Esophagus muscularis mucosa (tissue), 4 donors: ENCODE measurements at regions not wholly inside any gene's neighbourhood (a gene's known extent, or its start where the extent isn't known, plus 50 kb on each side); places are given as distances from the start of the nearest gene placed in this dataset.

Experiments used
- DNase-seq: peaks from one replicate; pipeline ENCODE4 v3.0.0-alpha.2; 2017; ENCODE audit errors: extremely low spot score
- H3K27ac ChIP-seq, 4 donors: fragments of 200-600 bp; sonication (generic); replicated peaks in 1 of 4; 1 replicate in 3 of 4; 2 replicates in 1 of 4; pipeline ENCODE4 v1.5.1; 2016 to 2019; ENCODE audit warnings: mild to moderate bottlenecking in 1 of 4
- H3K27me3 ChIP-seq, 4 donors: fragments of 200-600 bp; sonication (generic); one replicate each; pipeline versions ENCODE4 v1.5.1 to v1.6.0; 2016 to 2019
- H3K36me3 ChIP-seq, 4 donors: fragments of 200-600 bp; sonication (generic); one replicate each; pipeline ENCODE4 v1.5.1; 2016 to 2019
- H3K4me1 ChIP-seq, 4 donors: fragments of 200-600 bp; sonication (generic); one replicate each; pipeline ENCODE4 v1.5.1; 2016 to 2019
- H3K4me3 ChIP-seq, 4 donors: fragments of 200-600 bp; sonication (generic); 1 replicate in 2 of 4; 2 replicates in 2 of 4; pipeline ENCODE4 v1.5.1; 2016 to 2019; ENCODE audit warnings: mild to moderate bottlenecking in 4 of 4, moderate library complexity in 1 of 4
- H3K9me3 ChIP-seq, 4 donors: fragments of 200-600 bp; sonication (generic); 1 replicate in 3 of 4; 2 replicates in 1 of 4; pipeline ENCODE4 v1.5.1; 2016 to 2019
- CTCF ChIP-seq, 3 experiments: fragments of 200-600 bp in 2 of 3; fragments of 450-650 bp in 1 of 3; sonication (generic) in 2 of 3; IDR thresholded peaks; one replicate each; pipeline ENCODE4 v1.5.1; 2017 to 2019; ENCODE audit warnings: antibody characterized with exemption in 3 of 3, mild to moderate bottlenecking in 2 of 3, moderate library complexity in 1 of 3
- EP300 ChIP-seq: sonication (generic); formaldehyde crosslinking; IDR thresholded peaks from one replicate; pipeline ENCODE4 v1.6.1; 2017; ENCODE audit warnings: antibody characterized with exemption
- POLR2A ChIP-seq: fragments of 450-650 bp; IDR thresholded peaks from one replicate; pipeline ENCODE4 v1.6.1; 2017; ENCODE audit warnings: antibody characterized with exemption, moderate library complexity, mild to moderate bottlenecking, low read depth
- POLR2AphosphoS5 ChIP-seq, 2 donors: sonication (generic); formaldehyde crosslinking; IDR thresholded peaks; one replicate each; pipeline ENCODE4 v1.6.1; 2017; ENCODE audit warnings: antibody characterized with exemption in 2 of 2
- WGBS: methylation state at CpG from one replicate; pipeline ENCODE4 v1.1.5; 2018; 5-methylcytosine and 5-hydroxymethylcytosine counted together
- intact Hi-C: fragments of 100-400 bp; cut with DNase I; formaldehyde crosslinking; loops from one replicate; pipeline ENCODE4 v1.15.1; 2023

DNA sequence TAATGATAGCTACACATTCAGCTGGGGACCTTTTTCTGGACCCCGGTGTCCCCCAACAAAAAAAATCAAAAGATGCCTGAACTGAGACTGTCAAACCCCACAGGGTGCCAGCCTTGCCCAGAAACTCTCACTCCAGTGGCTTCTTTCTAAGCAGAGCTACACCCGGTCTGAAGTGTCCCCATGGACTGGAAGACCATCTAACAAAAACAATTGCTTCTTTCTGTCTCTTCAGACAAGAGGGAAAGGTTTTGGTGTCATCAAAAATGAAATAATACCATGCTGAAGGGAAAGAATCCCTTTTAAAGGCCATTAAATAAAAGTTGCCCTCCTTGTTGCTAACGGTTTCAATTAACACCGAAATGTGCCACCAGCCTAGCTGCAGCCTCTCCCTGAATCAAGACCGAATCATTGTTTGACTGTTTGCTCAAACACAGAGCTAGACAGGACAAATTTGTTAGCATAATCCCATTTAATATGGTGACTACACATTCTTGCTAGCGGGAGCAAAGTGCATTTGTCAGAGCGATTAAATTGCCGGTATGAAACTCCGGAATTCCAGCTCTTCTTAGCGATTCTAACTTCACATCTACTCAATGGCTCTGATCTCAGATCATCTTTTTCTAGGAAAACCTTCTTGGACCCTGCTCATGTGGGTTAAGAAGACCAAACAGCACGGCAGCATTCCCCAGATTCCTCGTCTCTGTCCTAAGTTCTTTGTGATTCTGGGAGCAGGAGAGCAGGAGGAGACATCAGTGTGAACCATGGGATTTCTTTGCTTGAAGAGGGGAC is 397.5 kb upstream of the PRKCQ start:
- TF ChIP-seq CTCF (IDR thresholded peaks at IDR 0.05) (no peak), POLR2AphosphoS5 (IDR thresholded peaks at IDR 0.05) (no peak), POLR2A (no peak), EP300 (no peak)
- Histone ChIP-seq H3K36me3 (no peaks in the 10 kb centered on the region), H3K4me1 (peaks cover 0 to 13% (median 5%) of the 10 kb centered on the region in 4 donors), H3K9me3 (no peaks in the 10 kb centered on the region), H3K27me3 (no peaks in the 10 kb centered on the region), H3K27ac (no peak overlapping the region), H3K4me3 (no peak overlapping the region)
- intact Hi-C loops = no loop called here
- 87% methylated on average over 12 of the region's 12 CpGs for WGBS
- peak; percentile 19 for DNase-seq

DNA sequence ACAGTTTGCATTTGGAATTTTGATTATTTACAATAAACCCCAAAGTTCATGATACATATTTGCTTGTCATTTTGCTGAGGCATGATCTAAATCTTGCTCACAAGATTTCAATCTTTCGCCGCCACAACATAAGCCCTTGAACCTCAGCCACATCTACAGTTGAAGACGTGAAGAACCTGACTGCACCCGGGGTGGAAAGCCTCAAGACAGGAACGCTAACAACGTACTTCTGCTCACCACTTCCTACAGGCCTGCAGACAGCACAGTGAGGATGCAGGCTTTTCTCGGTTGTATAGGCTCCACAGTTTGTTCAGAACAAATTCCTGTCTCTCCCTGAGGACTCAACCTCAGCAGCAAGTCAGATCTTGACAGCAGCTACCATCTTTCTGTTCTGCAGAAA is 393.8 kb upstream of the PRKCQ start:
- Histone ChIP-seq H3K36me3 (no peaks in the 10 kb centered on the region), H3K4me1 (no peaks in the 10 kb centered on the region), H3K9me3 (no peaks in the 10 kb centered on the region), H3K4me3 (no peak overlapping the region), H3K27ac (no peak overlapping the region), H3K27me3 (no peaks in the 10 kb centered on the region)
- intact Hi-C loops = no loop called here
- peak; percentile 80 for DNase-seq
- WGBS = 79% methylated on average over 7 of the region's 7 CpGs
- TF ChIP-seq POLR2A (no peak), POLR2AphosphoS5 (IDR thresholded peaks at IDR 0.05) (no peak), CTCF (IDR thresholded peaks at IDR 0.05) (no peak), EP300 (no peak)

DNA sequence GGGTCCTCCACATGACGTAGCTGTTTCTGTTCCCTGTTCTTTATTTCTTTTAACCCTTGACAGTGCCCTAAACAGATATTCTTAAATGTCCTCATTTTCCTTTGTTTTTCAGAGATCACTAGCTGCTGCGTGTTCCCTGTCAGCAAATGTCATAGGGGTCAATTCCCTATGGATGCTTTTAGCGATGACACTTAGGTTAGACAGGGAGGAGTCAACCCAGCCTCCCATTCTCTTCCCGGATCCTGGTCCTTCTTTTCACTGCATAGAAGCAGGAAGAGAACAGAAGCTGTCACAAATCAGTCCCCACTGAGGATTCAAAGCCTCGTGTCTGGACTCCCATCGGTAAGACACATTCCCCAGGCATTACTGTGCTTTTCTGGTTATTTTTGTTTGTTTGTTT is 392.1 kb upstream of the PRKCQ start:
- peak; percentile 29 for DNase-seq
- intact Hi-C loops = no loop called here
- no peaks in the 10 kb centered on the region for H3K9me3 ChIP-seq
- H3K27ac ChIP-seq = no peak overlapping the region
- no peaks in the 10 kb centered on the region for H3K4me1 ChIP-seq
- no peaks in the 10 kb centered on the region for H3K36me3 ChIP-seq
- no peak overlapping the region for H3K4me3 ChIP-seq
- H3K27me3 ChIP-seq = no peaks in the 10 kb centered on the region
- no peak for TF ChIP-seq POLR2A
- TF ChIP-seq EP300 = no peak
- no peak for TF ChIP-seq CTCF (IDR thresholded peaks at IDR 0.05)
- TF ChIP-seq POLR2AphosphoS5 (IDR thresholded peaks at IDR 0.05) = no peak
- WGBS = 68% methylated on average over 6 of the region's 6 CpGs

GRCh38 chr10:6969659-6970058 is 389.6 kb upstream of the PRKCQ start:
- H3K4me1 ChIP-seq = no peaks in the 10 kb centered on the region
- TF ChIP-seq POLR2AphosphoS5 (IDR thresholded peaks at IDR 0.05) = no peak
- TF ChIP-seq EP300 = no peak
- TF ChIP-seq CTCF (IDR thresholded peaks at IDR 0.05) = no peak
- TF ChIP-seq POLR2A = no peak
- DNase-seq = no peak
- no peak overlapping the region for H3K4me3 ChIP-seq
- 78% methylated on average over 4 of the region's 4 CpGs for WGBS
- H3K9me3 ChIP-seq = no peaks in the 10 kb centered on the region
- H3K36me3 ChIP-seq = no peaks in the 10 kb centered on the region
- H3K27ac ChIP-seq = no peak overlapping the region
- intact Hi-C loops = no loop called here
- H3K27me3 ChIP-seq = no peaks in the 10 kb centered on the region

GRCh38 chr10:6964543-6964942 is 384.5 kb upstream of the PRKCQ start:
- intact Hi-C loops = no loop called here
- Histone ChIP-seq H3K4me1 (no peaks in the 10 kb centered on the region), H3K36me3 (no peaks in the 10 kb centered on the region), H3K9me3 (no peaks in the 10 kb centered on the region), H3K27me3 (no peaks in the 10 kb centered on the region), H3K27ac (no peak overlapping the region), H3K4me3 (no peak overlapping the region)
- DNase-seq = no peak
- WGBS = 83% methylated on average over 4 of the region's 4 CpGs
- TF ChIP-seq EP300 (no peak), POLR2A (no peak), POLR2AphosphoS5 (IDR thresholded peaks at IDR 0.05) (no peak), CTCF (IDR thresholded peaks at IDR 0.05) (no peak)
